ENCODE measurements at regions not wholly inside any gene's neighbourhood (a gene's known extent, or its start where the extent isn't known, plus 50 kb on each side); places are given as distances from the start of the nearest gene placed in this dataset.

- Histone ChIP-seq H3K9ac (ENCODE audit: insufficient read depth in 1 of 2, low read length in 2 of 2) (no peak overlapping the region), H3K27me3 (ENCODE audit: control insufficient read depth in 3 of 3, insufficient read depth in 3 of 3, low read length in 2 of 3) (no peaks in the 10 kb centered on the region), H3K9me3 (ENCODE audit: control insufficient read depth in 4 of 4, insufficient read depth in 3 of 4, low read length in 3 of 4) (no peaks in the 10 kb centered on the region), H3K4me1 (ENCODE audit: control insufficient read depth in 5 of 5, insufficient read depth in 5 of 5, low read length in 5 of 5) (peaks cover 0 to 34% (median 3%) of the 10 kb centered on the region in 5 donors), H3K36me3 (ENCODE audit: control insufficient read depth in 4 of 4, insufficient read depth in 4 of 4, low read length in 4 of 4) (no peaks in the 10 kb centered on the region), H3K4me3 (no peak overlapping the region), H3K27ac (ENCODE audit: low read depth in 1 of 2, low read length in 1 of 2) (peak overlapping the region in 1 of 2 donors; percentile 53)
- no peak for ATAC-seq (ENCODE audit: insufficient read depth, low FRiP score)
- no peak for DNase-seq
- WGBS, 2 donors, result 52 to 80% methylated on average over 1 of the region's 1 CpG
- no peak for TF ChIP-seq CTCF (IDR thresholded peaks at IDR 0.05; ENCODE audit: control extremely low read depth, extremely low read depth)
Measured at GRCh38 chr5:111584651-111585050, 72.3 kb upstream of the STARD4 start.

GRCh38 chr5:111583758-111584203 is 71.4 kb upstream of the STARD4 start:
- Histone ChIP-seq H3K27ac (ENCODE audit: low read depth in 1 of 2, low read length in 1 of 2) (peak overlapping the region in 1 of 2 donors; percentile 33), H3K36me3 (ENCODE audit: control insufficient read depth in 4 of 4, insufficient read depth in 4 of 4, low read length in 4 of 4) (no peaks in the 10 kb centered on the region), H3K4me1 (ENCODE audit: control insufficient read depth in 5 of 5, insufficient read depth in 5 of 5, low read length in 5 of 5) (peaks cover 0 to 31% (median 3%) of the 10 kb centered on the region in 5 donors), H3K4me3 (no peak overlapping the region), H3K27me3 (ENCODE audit: control insufficient read depth in 3 of 3, insufficient read depth in 3 of 3, low read length in 2 of 3) (no peaks in the 10 kb centered on the region), H3K9me3 (ENCODE audit: control insufficient read depth in 4 of 4, insufficient read depth in 3 of 4, low read length in 3 of 4) (no peaks in the 10 kb centered on the region), H3K9ac (ENCODE audit: insufficient read depth in 1 of 2, low read length in 2 of 2) (no peak overlapping the region)
- DNase-seq, result peak in 2 of 3 donors; percentile 30 to 52
- TF ChIP-seq CTCF (IDR thresholded peaks at IDR 0.05; ENCODE audit: control extremely low read depth, extremely low read depth), result no peak
- no peak for ATAC-seq (ENCODE audit: insufficient read depth, low FRiP score)
- 57 to 66% methylated on average over 4 of the region's 4 CpGs for WGBS, 2 donors

- TF ChIP-seq CTCF (IDR thresholded peaks at IDR 0.05; ENCODE audit: control extremely low read depth, extremely low read depth), result no peak
- peak overlapping the region in 1 of 2 donors; percentile 40 for H3K27ac ChIP-seq (ENCODE audit: low read depth in 1 of 2, low read length in 1 of 2)
- H3K9ac ChIP-seq (ENCODE audit: insufficient read depth in 1 of 2, low read length in 2 of 2), result no peak overlapping the region
- no peaks in the 10 kb centered on the region for H3K36me3 ChIP-seq (ENCODE audit: control insufficient read depth in 4 of 4, insufficient read depth in 4 of 4, low read length in 4 of 4)
- WGBS, 2 donors, result 59 to 63% methylated on average over 4 of the region's 4 CpGs
- DNase-seq (peak in 2 of 3 donors; percentile 79 to 81), ATAC-seq (ENCODE audit: insufficient read depth, low FRiP score) (no peak)
- H3K9me3 ChIP-seq (ENCODE audit: control insufficient read depth in 4 of 4, insufficient read depth in 3 of 4, low read length in 3 of 4), result no peaks in the 10 kb centered on the region
- H3K27me3 ChIP-seq (ENCODE audit: control insufficient read depth in 3 of 3, insufficient read depth in 3 of 3, low read length in 2 of 3), result no peaks in the 10 kb centered on the region
- no peak overlapping the region for H3K4me3 ChIP-seq
- peaks cover 0 to 31% (median 3%) of the 10 kb centered on the region in 5 donors for H3K4me1 ChIP-seq (ENCODE audit: control insufficient read depth in 5 of 5, insufficient read depth in 5 of 5, low read length in 5 of 5)
Measured at GRCh38 chr5:111582993-111583601, 70.8 kb upstream of the STARD4 start.

- DNase-seq (no peak), ATAC-seq (ENCODE audit: insufficient read depth, low FRiP score) (no peak)
- TF ChIP-seq CTCF (IDR thresholded peaks at IDR 0.05; ENCODE audit: control extremely low read depth, extremely low read depth), result no peak
- H3K36me3 ChIP-seq (ENCODE audit: control insufficient read depth in 4 of 4, insufficient read depth in 4 of 4, low read length in 4 of 4), result no peaks in the 10 kb centered on the region
- H3K4me1 ChIP-seq (ENCODE audit: control insufficient read depth in 5 of 5, insufficient read depth in 5 of 5, low read length in 5 of 5), result peaks cover 0 to 31% (median 3%) of the 10 kb centered on the region in 5 donors
- H3K27ac ChIP-seq (ENCODE audit: low read depth in 1 of 2, low read length in 1 of 2), result no peak overlapping the region
- 84 to 97% methylated on average over 1 of the region's 1 CpG for WGBS, 2 donors
- H3K27me3 ChIP-seq (ENCODE audit: control insufficient read depth in 3 of 3, insufficient read depth in 3 of 3, low read length in 2 of 3), result no peaks in the 10 kb centered on the region
- no peak overlapping the region for H3K4me3 ChIP-seq
- H3K9me3 ChIP-seq (ENCODE audit: control insufficient read depth in 4 of 4, insufficient read depth in 3 of 4, low read length in 3 of 4), result no peaks in the 10 kb centered on the region
- no peak overlapping the region for H3K9ac ChIP-seq (ENCODE audit: insufficient read depth in 1 of 2, low read length in 2 of 2)
Measured at GRCh38 chr5:111582451-111582850, 70.1 kb upstream of the STARD4 start.

Measured in lung (tissue), 11 donors.